H1 (cell line): ENCODE measurements at regions not wholly inside any gene's neighbourhood (a gene's known extent, or its start where the extent isn't known, plus 50 kb on each side); places are given as distances from the start of the nearest gene placed in this dataset.

Experiments used
- CTCF ChIA-PET: fragments of 300-600 bp; sonication (Branson Sonifier 250); formaldehyde crosslinking; loops from one replicate; lab custom pipeline; 2021; ENCODE audit not compliant: partially characterized antibody; lab: Charles Lee
- POLR2A ChIA-PET: fragments of 300-600 bp; sonication (Branson Sonifier 250); formaldehyde crosslinking; loops from one replicate; lab custom pipeline; 2021; ENCODE audit warnings: inconsistent platforms; ENCODE audit not compliant: partially characterized antibody; lab: Charles Lee
- DNase-seq, 2 experiments: peaks; one replicate each; pipeline versions ENCODE4 v3.0.0 to v3.0.0-alpha.2; 2010 to 2022; ENCODE audit warnings: low spot score in 2 of 2, low read depth in 1 of 2, mixed read lengths in 1 of 2
- FAIRE-seq: peaks from 2 replicates; lab custom pipeline; 2011; peaks lifted over from hg19 to GRCh38; lab: Jason Lieb, UNC
- H2AFZ ChIP-seq: 2 replicates; pipeline ENCODE4 v1.8.1; 2012; ENCODE audit warnings: low read length, inconsistent platforms
- H2AK5ac ChIP-seq: 2 replicates; pipeline ENCODE4 v1.6.1; 2013; ENCODE audit warnings: low read depth, low read length
- H2BK120ac ChIP-seq: replicated peaks from 2 replicates; pipeline ENCODE3; 2013; ENCODE audit warnings: low read depth, low read length, inconsistent platforms
- H2BK12ac ChIP-seq: 2 replicates; pipeline ENCODE4 v1.6.1; 2013; ENCODE audit warnings: low read depth, low read length
- H2BK15ac ChIP-seq: 2 replicates; pipeline ENCODE4 v1.6.1; 2013; ENCODE audit warnings: low read length
- H2BK20ac ChIP-seq: 2 replicates; pipeline ENCODE4 v1.6.1; 2013; ENCODE audit warnings: low read length
- H2BK5ac ChIP-seq: 2 replicates; pipeline ENCODE4 v1.6.1; 2013; ENCODE audit warnings: low read depth, low read length
- H3K14ac ChIP-seq: 2 replicates; pipeline ENCODE4 v1.6.1; 2013; ENCODE audit warnings: inconsistent platforms; ENCODE audit not compliant: insufficient read length
- H3K18ac ChIP-seq: 2 replicates; pipeline ENCODE4 v1.6.1; 2013; ENCODE audit warnings: low read length; ENCODE audit errors: extremely low read depth
- H3K23ac ChIP-seq: 2 replicates; pipeline ENCODE4 v1.6.1; 2013; ENCODE audit warnings: inconsistent platforms; ENCODE audit not compliant: insufficient read length
- H3K23me2 ChIP-seq: 2 replicates; pipeline ENCODE4 v1.6.1; 2013; ENCODE audit warnings: low read depth, low read length
- H3K27ac ChIP-seq: 2 replicates; pipeline ENCODE4 v1.6.1; 2011; ENCODE audit warnings: low read depth, low read length, inconsistent platforms
- H3K27me3 ChIP-seq, 4 experiments: replicated peaks in 1 of 4; 1 replicate in 1 of 4; 2 replicates in 3 of 4; pipeline versions ENCODE4 v1.6.1 to v1.8.1; 2011 to 2013; ENCODE audit warnings: low read length in 3 of 4, mild to moderate bottlenecking in 3 of 4, inconsistent platforms in 2 of 4, mixed read lengths in 2 of 4, moderate library complexity in 1 of 4; ENCODE audit not compliant: control insufficient read depth in 3 of 4, insufficient read depth in 3 of 4; ENCODE audit errors: extremely low read depth in 1 of 4
- H3K36me3 ChIP-seq, 4 experiments: 2 replicates each; pipeline versions ENCODE4 v1.6.1 to v1.8.1; 2011 to 2013; ENCODE audit warnings: mild to moderate bottlenecking in 4 of 4, low read length in 3 of 4, moderate library complexity in 2 of 4, control low read depth in 1 of 4, inconsistent platforms in 1 of 4; ENCODE audit not compliant: insufficient read depth in 4 of 4, control insufficient read depth in 2 of 4
- H3K4ac ChIP-seq: replicated peaks from 2 replicates; pipeline ENCODE3; 2013; ENCODE audit warnings: low read length, low read depth, mixed read lengths, inconsistent platforms; ENCODE audit not compliant: insufficient read length
- H3K4me1 ChIP-seq, 4 experiments: replicated peaks in 1 of 4; 1 replicate in 1 of 4; 2 replicates in 3 of 4; pipeline versions ENCODE4 v1.6.1 to v1.8.1; 2011 to 2013; ENCODE audit warnings: low read length in 3 of 4, inconsistent platforms in 2 of 4, mixed read lengths in 1 of 4; ENCODE audit not compliant: insufficient read depth in 4 of 4, control insufficient read depth in 3 of 4
- H3K4me2 ChIP-seq, 2 experiments: 2 replicates each; pipeline versions ENCODE4 v1.6.1 to v1.8.1; 2011 to 2013; ENCODE audit warnings: low read depth in 2 of 2, low read length in 2 of 2, control low read depth in 1 of 2, inconsistent platforms in 1 of 2, mild to moderate bottlenecking in 1 of 2; ENCODE audit not compliant: insufficient read depth in 1 of 2
- H3K4me3 ChIP-seq, 4 experiments: fragments of 200-600, 300-600 bp in 1 of 4; sonication (generic), shearing (Covaris generic), sonication (Bioruptor Twin) in 1 of 4; 2 replicates each; pipeline versions ENCODE4 v1.5.1 to v1.8.1; 2011 to 2016; ENCODE audit warnings: low read length in 4 of 4, low read depth in 3 of 4, control low read depth in 2 of 4, inconsistent platforms in 2 of 4, mild to moderate bottlenecking in 2 of 4, mixed read lengths in 1 of 4, moderate library complexity in 1 of 4; ENCODE audit not compliant: insufficient read depth in 2 of 4; ENCODE audit errors: extremely low read depth in 1 of 4
- H3K56ac ChIP-seq: replicated peaks from 2 replicates; pipeline ENCODE3; 2013; ENCODE audit warnings: low read depth, mild to moderate bottlenecking, mixed read lengths, low read length, inconsistent platforms; ENCODE audit not compliant: insufficient read length
- H3K79me1 ChIP-seq: 2 replicates; pipeline ENCODE4 v1.6.1; 2013; ENCODE audit warnings: low read depth, low read length, control low read depth
- H3K79me2 ChIP-seq, 2 experiments: 2 replicates each; pipeline versions ENCODE4 v1.6.1 to v1.8.1; 2012 to 2013; ENCODE audit warnings: low read length in 2 of 2, mild to moderate bottlenecking in 2 of 2, inconsistent platforms in 1 of 2; ENCODE audit not compliant: insufficient read depth in 2 of 2, control insufficient read depth in 1 of 2
- H3K9ac ChIP-seq, 4 experiments: replicated peaks in 1 of 4; 1 replicate in 1 of 4; 2 replicates in 3 of 4; pipeline versions ENCODE4 v1.6.1 to v1.8.1; 2011 to 2013; ENCODE audit warnings: low read depth in 3 of 4, low read length in 3 of 4, control low read depth in 2 of 4, mild to moderate bottlenecking in 2 of 4, moderate library complexity in 2 of 4, inconsistent platforms in 1 of 4; ENCODE audit errors: extremely low read depth in 1 of 4
- H3K9me3 ChIP-seq, 2 experiments: 2 replicates each; pipeline versions ENCODE4 v1.6.1 to v1.8.1; 2012 to 2013; ENCODE audit warnings: mild to moderate bottlenecking in 2 of 2, moderate library complexity in 2 of 2, control low read depth in 1 of 2, inconsistent platforms in 1 of 2, low read depth in 1 of 2, low read length in 1 of 2, mixed read lengths in 1 of 2; ENCODE audit not compliant: insufficient read depth in 2 of 2
- H4K20me1 ChIP-seq, 2 experiments: replicated peaks in 1 of 2; 2 replicates each; pipeline versions ENCODE3 to v1.8.1; 2011 to 2013; ENCODE audit warnings: inconsistent platforms in 2 of 2, low read length in 2 of 2, mild to moderate bottlenecking in 1 of 2; ENCODE audit not compliant: insufficient read depth in 2 of 2, control insufficient read depth in 1 of 2
- H4K5ac ChIP-seq: 2 replicates; pipeline ENCODE4 v1.6.1; 2013; ENCODE audit warnings: low read length, low read depth, mixed read lengths, inconsistent platforms; ENCODE audit not compliant: insufficient read length
- H4K8ac ChIP-seq: 2 replicates; pipeline ENCODE4 v1.8.0; 2013; ENCODE audit warnings: mild to moderate bottlenecking, moderate library complexity, low read length, inconsistent platforms; ENCODE audit not compliant: insufficient read depth; ENCODE audit errors: extremely low read depth
- H4K91ac ChIP-seq: replicated peaks from 2 replicates; pipeline ENCODE3; 2013; ENCODE audit warnings: low read length, mixed read lengths, inconsistent platforms; ENCODE audit not compliant: insufficient read length
- POLR2A ChIP-seq, 2 experiments: IDR thresholded peaks; 1 replicate in 1 of 2; 2 replicates in 1 of 2; pipeline ENCODE4 v1.6.1; 2011; ENCODE audit warnings: low read depth in 2 of 2, low read length in 2 of 2, mild to moderate bottlenecking in 2 of 2; ENCODE audit errors: control extremely low read depth in 1 of 2
- WGBS, 2 experiments: shearing (Covaris generic) in 1 of 2; methylation state at CpG; one replicate each; pipeline versions ENCODE4 v1.1.6 to v1.1.7; 2013 to 2015; ENCODE audit warnings: low lambda C conversion rate in 2 of 2, mixed read lengths in 2 of 2, inconsistent platforms in 1 of 2, low coverage in 1 of 2, missing lambda C conversion rate in 1 of 2; ENCODE audit not compliant: insufficient replicate concordance in 2 of 2, insufficient coverage in 1 of 2, insufficient read length in 1 of 2; ENCODE audit errors: extremely low coverage in 1 of 2, missing lambda C conversion rate in 1 of 2; 5-methylcytosine and 5-hydroxymethylcytosine counted together

GRCh38 chr15:81760686-81761085 is 285.1 kb downstream of the MEX3B start:
- Histone ChIP-seq H3K4me3 (no peak overlapping the region), H3K4me1 (peaks cover 0 to 6% (median 0%) of the 10 kb centered on the region in 4 experiments; a peak in 2 of 7 replicates), H3K4me2 (no peak overlapping the region), H2BK120ac (no peak overlapping the region), H3K23ac (no peak overlapping the region), H2BK5ac (no peak overlapping the region), H3K23me2 (no peaks in the 10 kb centered on the region), H3K9me3 (no peaks in the 10 kb centered on the region), H2BK15ac (no peak overlapping the region), H3K27ac (no peak overlapping the region), H4K91ac (no peak overlapping the region), H3K56ac (no peak overlapping the region), H2BK12ac (no peak overlapping the region), H3K36me3 (no peaks in the 10 kb centered on the region), H3K79me2 (no peaks in the 10 kb centered on the region), H4K8ac (no peak overlapping the region), H4K20me1 (peaks cover 0 to 6% of the 10 kb centered on the region in 2 experiments), H3K14ac (no peak overlapping the region), H3K79me1 (no peaks in the 10 kb centered on the region; the same call in 1 of the 2 replicates), H2BK20ac (no peak overlapping the region), H3K4ac (no peak overlapping the region), H3K18ac (no peak overlapping the region), H3K9ac (no peak overlapping the region), H3K27me3 (no peaks in the 10 kb centered on the region), H4K5ac (no peak overlapping the region), H2AK5ac (no peak overlapping the region; the same call in 1 of the 2 replicates), H2AFZ (no peak overlapping the region)
- FAIRE-seq (no peak), DNase-seq (no peak)
- 86% methylated on average over 8 of the region's 8 CpGs; no CpG with 5 or more reads in 1 of the 2 experiments for WGBS, 2 experiments
- POLR2A ChIA-PET, result no interaction called here
- CTCF ChIA-PET, result interaction anchor here (0.6 to 0.7 kb wide), 2 partner anchors 12 to 104 kb away, joined by 3 read pairs; no protein-coding TSS in a partner anchor
- no peak for TF ChIP-seq POLR2A (IDR thresholded peaks at IDR 0.05; ENCODE audit: control extremely low read depth in 1 of 2, low read depth in 2 of 2, low read length in 2 of 2)
